HFF-Myc (cell line): ENCODE measurements at regions not wholly inside any gene's neighbourhood (a gene's known extent, or its start where the extent isn't known, plus 50 kb on each side); places are given as distances from the start of the nearest gene placed in this dataset.

Experiments used
- DNase-seq: peaks from one replicate; pipeline ENCODE4 v3.0.0-alpha.2; 2011; ENCODE audit warnings: low read depth; ENCODE audit errors: extremely low read depth
- H3K4me3 ChIP-seq: replicated peaks from 2 replicates; pipeline ENCODE4 v1.5.1; 2011; ENCODE audit warnings: low read depth, mild to moderate bottlenecking, control low read depth, low read length
- TF ChIP-seq, protein P1 (sequence below): IDR thresholded peaks from 2 replicates; pipeline ENCODE4 v1.5.1; 2012; ENCODE audit warnings: mild to moderate bottlenecking, low read depth, low read length, control low read depth; ENCODE audit errors: missing control alignments

GRCh38 chr4:23680671-23681518, 209.0 kb downstream of the PPARGC1A start:
- no peak for DNase-seq
- H3K4me3 ChIP-seq, result no peak overlapping the region
- TF ChIP-seq, protein P1, sequence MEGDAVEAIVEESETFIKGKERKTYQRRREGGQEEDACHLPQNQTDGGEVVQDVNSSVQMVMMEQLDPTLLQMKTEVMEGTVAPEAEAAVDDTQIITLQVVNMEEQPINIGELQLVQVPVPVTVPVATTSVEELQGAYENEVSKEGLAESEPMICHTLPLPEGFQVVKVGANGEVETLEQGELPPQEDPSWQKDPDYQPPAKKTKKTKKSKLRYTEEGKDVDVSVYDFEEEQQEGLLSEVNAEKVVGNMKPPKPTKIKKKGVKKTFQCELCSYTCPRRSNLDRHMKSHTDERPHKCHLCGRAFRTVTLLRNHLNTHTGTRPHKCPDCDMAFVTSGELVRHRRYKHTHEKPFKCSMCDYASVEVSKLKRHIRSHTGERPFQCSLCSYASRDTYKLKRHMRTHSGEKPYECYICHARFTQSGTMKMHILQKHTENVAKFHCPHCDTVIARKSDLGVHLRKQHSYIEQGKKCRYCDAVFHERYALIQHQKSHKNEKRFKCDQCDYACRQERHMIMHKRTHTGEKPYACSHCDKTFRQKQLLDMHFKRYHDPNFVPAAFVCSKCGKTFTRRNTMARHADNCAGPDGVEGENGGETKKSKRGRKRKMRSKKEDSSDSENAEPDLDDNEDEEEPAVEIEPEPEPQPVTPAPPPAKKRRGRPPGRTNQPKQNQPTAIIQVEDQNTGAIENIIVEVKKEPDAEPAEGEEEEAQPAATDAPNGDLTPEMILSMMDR, result no peak

GRCh38 chr4:23674694-23675093, 215.2 kb downstream of the PPARGC1A start:
- TF ChIP-seq, protein P1, result no peak
- DNase-seq, result no peak
- no peak overlapping the region for H3K4me3 ChIP-seq

- TF ChIP-seq, protein P1, result no peak
- no peak overlapping the region for H3K4me3 ChIP-seq
- DNase-seq, result no peak
These were observed 222.2 kb downstream of the PPARGC1A start for GRCh38 chr4:23667659-23668058.

DNA sequence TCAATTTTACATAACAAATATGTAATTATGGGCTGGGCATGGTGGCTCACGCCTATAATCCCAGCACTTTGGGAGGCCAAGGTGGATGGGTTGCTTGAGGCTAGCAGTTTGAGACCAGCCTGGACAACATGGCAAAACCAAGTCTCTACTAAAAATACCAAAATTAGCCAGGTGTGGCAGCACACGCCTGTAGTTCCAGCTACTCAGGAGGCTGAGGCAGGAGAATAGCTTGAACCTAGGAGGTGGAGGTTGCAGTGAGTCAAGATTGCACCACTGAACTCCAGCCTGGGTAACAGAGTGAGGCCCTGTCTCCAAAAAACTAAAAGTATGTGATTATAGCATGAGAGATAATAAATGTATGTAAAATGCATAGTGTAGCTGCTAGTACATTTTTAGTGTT, 229.0 kb downstream of the PPARGC1A start:
- no peak for DNase-seq
- TF ChIP-seq, protein P1, result no peak
- H3K4me3 ChIP-seq, result no peak overlapping the region

- no peak for DNase-seq
- TF ChIP-seq, protein P1, result no peak
- H3K4me3 ChIP-seq, result no peak overlapping the region
These were observed 235.1 kb downstream of the PPARGC1A start for GRCh38 chr4:23654791-23655190.

DNA sequence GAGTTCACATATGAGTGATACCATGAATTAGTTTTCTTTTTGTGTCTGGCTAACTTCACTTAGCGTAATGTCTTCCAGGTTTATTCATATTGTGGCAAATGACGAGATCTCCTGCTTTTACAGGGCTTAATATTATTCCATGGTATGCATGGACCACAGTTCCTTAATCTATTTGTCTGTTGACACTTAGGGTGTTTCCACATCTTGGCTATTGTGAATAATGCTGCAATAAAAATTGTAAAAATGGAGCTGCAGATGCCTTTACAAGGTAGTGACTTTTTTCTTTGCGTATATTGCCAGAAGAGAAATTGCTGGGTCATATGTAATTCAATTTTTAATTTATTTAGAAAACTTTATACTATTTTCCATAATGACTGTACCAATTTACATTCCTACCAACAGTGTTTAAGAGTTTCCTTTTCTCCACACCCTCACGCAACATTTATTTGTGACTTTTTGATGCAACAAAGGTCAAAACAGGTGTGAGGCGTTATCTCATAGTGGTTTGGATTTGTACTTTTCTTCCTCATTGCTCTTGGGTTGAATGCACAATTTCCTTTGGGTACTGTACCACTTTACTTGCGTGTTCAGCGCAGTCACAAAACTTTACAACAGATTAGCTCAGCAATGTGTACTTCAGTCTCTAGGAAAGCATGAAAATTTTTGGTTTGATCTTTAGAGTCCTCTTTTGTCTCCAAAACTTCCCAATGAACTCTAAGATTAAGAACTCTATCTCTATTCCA, 240.8 kb downstream of the PPARGC1A start:
- no peak for DNase-seq
- TF ChIP-seq, protein P1, result no peak
- H3K4me3 ChIP-seq, result no peak overlapping the region
